ENCODE measurements at regions not wholly inside any gene's neighbourhood (a gene's known extent, or its start where the extent isn't known, plus 50 kb on each side); places are given as distances from the start of the nearest gene placed in this dataset.

DNA sequence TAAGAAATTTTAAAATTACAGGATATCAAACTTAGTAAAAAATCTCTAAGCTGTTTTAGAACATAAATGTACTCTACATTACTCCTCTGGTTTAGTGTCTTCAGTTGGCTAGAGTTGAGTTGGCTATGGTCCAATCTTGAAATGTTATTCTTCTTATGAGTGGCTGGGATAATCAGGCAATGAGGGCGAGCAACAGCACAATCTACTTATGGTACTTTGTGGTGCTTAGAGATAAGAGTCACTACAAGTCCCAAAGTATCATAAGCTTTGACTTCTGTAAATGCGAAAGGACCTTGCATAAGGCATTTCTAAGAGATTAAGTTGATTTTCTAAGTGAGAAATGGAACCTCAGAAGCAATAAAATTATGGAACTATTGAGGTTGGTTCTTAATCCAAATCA, 361.7 kb downstream of the GPD2 start:
- CTCF ChIA-PET, result no interaction called here
- no peak overlapping the region for H3K4me3 ChIP-seq (ENCODE audit: low read length)
- POLR2A ChIA-PET, result no interaction called here
- H3K4me1 Mint-ChIP-seq, result no peaks in the 10 kb centered on the region
- no peaks in the 10 kb centered on the region for H3K27me3 ChIP-seq (ENCODE audit: control insufficient read depth in 2 of 2, insufficient read depth in 2 of 2, low read length in 2 of 2)
- no peaks in the 10 kb centered on the region for H3K9me3 Mint-ChIP-seq
- no peak overlapping the region for H3K27ac Mint-ChIP-seq
- intact Hi-C loops (cut with micrococcal nuclease), result no loop called here
- peaks cover 0 to 7% (median under 1%) of the 10 kb centered on the region in 5 donors for H3K27me3 Mint-ChIP-seq
- no peaks in the 10 kb centered on the region for H3K36me3 Mint-ChIP-seq
- ATAC-seq (no peak), DNase-seq (no peak)
- no peaks in the 10 kb centered on the region for H3K4me1 ChIP-seq (ENCODE audit: control insufficient read depth in 2 of 2, insufficient read depth in 2 of 2, low read length in 2 of 2)
- no peak overlapping the region for H3K27ac ChIP-seq (ENCODE audit: low read depth, low read length)
- H3K4me3 Mint-ChIP-seq, result no peak overlapping the region
- H3K9me3 ChIP-seq (ENCODE audit: control insufficient read depth in 2 of 3, low read length in 3 of 3), result no peaks in the 10 kb centered on the region
- no peaks in the 10 kb centered on the region for H3K36me3 ChIP-seq (ENCODE audit: control insufficient read depth in 2 of 3, insufficient read depth in 3 of 3, low read length in 3 of 3)

DNA sequence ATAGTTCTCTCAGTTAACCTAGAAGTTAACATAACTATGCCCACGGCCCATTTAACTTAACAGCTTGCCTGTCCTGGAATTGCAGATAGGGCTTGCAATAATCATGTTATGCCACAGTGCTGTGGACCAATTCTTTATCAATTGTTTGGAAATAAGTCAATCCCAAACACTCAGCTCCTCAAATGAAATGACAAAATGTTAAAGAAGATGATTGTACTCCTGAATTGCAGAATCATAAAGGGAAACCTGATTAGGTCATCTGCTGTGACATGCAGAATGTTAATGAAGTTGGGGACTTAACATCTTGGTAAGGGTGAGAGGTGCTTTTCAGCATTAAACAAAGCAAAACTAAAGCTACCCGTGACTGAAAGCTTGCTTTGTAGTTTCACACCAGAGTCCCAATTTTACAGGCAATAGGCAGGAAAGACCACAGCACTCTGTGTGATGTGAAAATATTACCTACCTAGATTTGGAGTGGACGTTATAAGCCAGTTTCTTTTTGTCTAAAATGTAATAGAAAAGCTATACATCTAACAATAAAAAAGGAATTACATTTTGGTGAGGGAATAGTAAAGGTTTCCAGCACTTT, 364.0 kb downstream of the GPD2 start:
- Histone ChIP-seq H3K4me1 (ENCODE audit: control insufficient read depth in 2 of 2, insufficient read depth in 2 of 2, low read length in 2 of 2) (no peaks in the 10 kb centered on the region), H3K9me3 (ENCODE audit: control insufficient read depth in 2 of 3, low read length in 3 of 3) (no peaks in the 10 kb centered on the region), H3K36me3 (ENCODE audit: control insufficient read depth in 2 of 3, insufficient read depth in 3 of 3, low read length in 3 of 3) (no peaks in the 10 kb centered on the region), H3K27me3 (ENCODE audit: control insufficient read depth in 2 of 2, insufficient read depth in 2 of 2, low read length in 2 of 2) (no peaks in the 10 kb centered on the region), H3K4me3 (ENCODE audit: low read length) (no peak overlapping the region), H3K27ac (ENCODE audit: low read depth, low read length) (no peak overlapping the region)
- Mint-ChIP-seq H3K27me3 (peaks cover 0 to 11% (median 2%) of the 10 kb centered on the region in 5 donors), H3K9me3 (peaks cover 0 to 2% (median 0%) of the 10 kb centered on the region in 11 donors), H3K36me3 (no peaks in the 10 kb centered on the region), H3K4me1 (peaks cover 0 to 3% (median 0%) of the 10 kb centered on the region in 7 donors), H3K4me3 (no peak overlapping the region), H3K27ac (no peak overlapping the region)
- ChIA-PET CTCF (no interaction called here), POLR2A (no interaction called here)
- intact Hi-C loops (cut with micrococcal nuclease), result no loop called here
- no peak for ATAC-seq
- DNase-seq, result no peak

DNA sequence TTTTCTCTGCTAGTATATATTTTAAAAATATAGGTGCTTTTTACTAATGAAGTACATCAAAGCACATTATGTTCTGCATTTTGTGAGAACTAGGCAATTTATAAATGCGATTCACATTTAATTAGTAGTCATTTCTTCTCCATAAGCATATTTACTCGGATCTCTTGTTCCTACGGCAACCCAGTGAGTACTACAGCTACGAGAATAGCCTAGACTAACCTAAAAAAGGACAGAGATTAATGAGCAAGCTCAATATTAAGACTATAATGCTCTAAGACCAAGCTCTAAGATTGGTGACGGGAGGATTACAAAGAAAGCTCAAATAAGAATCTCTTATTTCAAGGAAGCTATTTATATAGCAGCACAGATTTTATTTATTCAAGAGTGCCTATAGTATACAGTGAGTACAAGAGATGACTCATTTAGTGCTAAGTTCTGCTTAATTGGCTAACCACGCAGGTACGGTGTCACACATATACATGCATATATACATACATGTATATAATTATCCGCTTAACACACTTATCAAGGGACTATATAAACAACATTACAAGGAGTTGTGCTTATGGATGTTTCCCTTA, 364.7 kb downstream of the GPD2 start:
- Mint-ChIP-seq H3K9me3 (peaks cover 0 to 4% (median 0%) of the 10 kb centered on the region in 11 donors), H3K4me3 (no peak overlapping the region), H3K4me1 (peaks cover 0 to 3% (median 0%) of the 10 kb centered on the region in 7 donors), H3K36me3 (no peaks in the 10 kb centered on the region), H3K27ac (no peak overlapping the region), H3K27me3 (peaks cover 0 to 11% (median 0%) of the 10 kb centered on the region in 5 donors)
- no peak overlapping the region for H3K4me3 ChIP-seq (ENCODE audit: low read length)
- no peak for DNase-seq
- no peak for ATAC-seq
- intact Hi-C loops (cut with micrococcal nuclease), result no loop called here
- H3K9me3 ChIP-seq (ENCODE audit: control insufficient read depth in 2 of 3, low read length in 3 of 3), result no peaks in the 10 kb centered on the region
- H3K27ac ChIP-seq (ENCODE audit: low read depth, low read length), result no peak overlapping the region
- no peaks in the 10 kb centered on the region for H3K36me3 ChIP-seq (ENCODE audit: control insufficient read depth in 2 of 3, insufficient read depth in 3 of 3, low read length in 3 of 3)
- H3K27me3 ChIP-seq (ENCODE audit: control insufficient read depth in 2 of 2, insufficient read depth in 2 of 2, low read length in 2 of 2), result no peaks in the 10 kb centered on the region
- no peaks in the 10 kb centered on the region for H3K4me1 ChIP-seq (ENCODE audit: control insufficient read depth in 2 of 2, insufficient read depth in 2 of 2, low read length in 2 of 2)
- ChIA-PET CTCF (interaction anchor here (0.6 kb wide), 1 partner anchor 10 kb away, joined by 3 read pairs; no protein-coding TSS in a partner anchor), POLR2A (no interaction called here)

GRCh38 chr2:156803243-156803642, 367.1 kb downstream of the GPD2 start:
- H3K9me3 ChIP-seq (ENCODE audit: control insufficient read depth in 2 of 3, low read length in 3 of 3), result no peaks in the 10 kb centered on the region
- H3K4me3 Mint-ChIP-seq, result no peak overlapping the region
- POLR2A ChIA-PET, result no interaction called here

DNA sequence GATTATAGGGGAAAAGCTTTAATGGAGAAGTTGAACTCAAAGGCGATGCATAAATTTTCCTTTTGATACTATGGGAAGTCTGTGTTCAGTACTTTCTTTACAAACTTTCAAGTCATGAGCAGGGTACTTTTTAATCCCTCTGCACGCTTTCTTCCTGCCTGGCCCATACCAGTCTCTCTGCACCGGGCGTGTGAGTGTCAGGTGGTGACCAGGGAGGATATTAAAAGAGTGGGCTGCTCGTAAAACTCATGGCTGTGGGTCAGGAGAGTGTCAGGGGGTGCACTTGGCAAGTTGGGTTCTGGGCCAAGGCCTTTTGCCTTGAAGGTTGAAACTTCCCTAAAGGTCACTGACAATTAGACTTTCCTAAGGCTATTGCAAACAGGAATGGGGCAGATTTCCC, 367.8 kb downstream of the GPD2 start:
- intact Hi-C loops (cut with micrococcal nuclease), result no loop called here

More at GRCh38 chr2:156803243-156803642, 367.1 kb downstream of the GPD2 start:
- Histone ChIP-seq H3K27ac (ENCODE audit: low read depth, low read length) (no peak overlapping the region), H3K36me3 (ENCODE audit: control insufficient read depth in 2 of 3, insufficient read depth in 3 of 3, low read length in 3 of 3) (no peaks in the 10 kb centered on the region), H3K4me1 (ENCODE audit: control insufficient read depth in 2 of 2, insufficient read depth in 2 of 2, low read length in 2 of 2) (no peaks in the 10 kb centered on the region), H3K4me3 (ENCODE audit: low read length) (no peak overlapping the region), H3K27me3 (ENCODE audit: control insufficient read depth in 2 of 2, insufficient read depth in 2 of 2, low read length in 2 of 2) (no peaks in the 10 kb centered on the region)
- DNase-seq (no peak), ATAC-seq (no peak)
- Mint-ChIP-seq H3K4me1 (peaks cover 0 to 3% (median 0%) of the 10 kb centered on the region in 7 donors), H3K9me3 (peaks cover 0 to 4% (median 0%) of the 10 kb centered on the region in 11 donors), H3K27me3 (peaks cover 0 to 14% (median 0%) of the 10 kb centered on the region in 5 donors), H3K27ac (no peak overlapping the region), H3K36me3 (no peaks in the 10 kb centered on the region)
- intact Hi-C loops (cut with micrococcal nuclease), result no loop called here
- CTCF ChIA-PET, result no interaction called here

GRCh38 chr2:156810094-156810493, 373.9 kb downstream of the GPD2 start:
- no peak overlapping the region for H3K4me3 Mint-ChIP-seq
- no peak overlapping the region for H3K4me3 ChIP-seq (ENCODE audit: low read length)
- no peaks in the 10 kb centered on the region for H3K36me3 ChIP-seq (ENCODE audit: control insufficient read depth in 2 of 3, insufficient read depth in 3 of 3, low read length in 3 of 3)
- no peaks in the 10 kb centered on the region for H3K27me3 ChIP-seq (ENCODE audit: control insufficient read depth in 2 of 2, insufficient read depth in 2 of 2, low read length in 2 of 2)
- H3K36me3 Mint-ChIP-seq, result no peaks in the 10 kb centered on the region
- no peak overlapping the region for H3K27ac Mint-ChIP-seq
- intact Hi-C loops (cut with micrococcal nuclease), result no loop called here
- no peak for ATAC-seq
- H3K27me3 Mint-ChIP-seq, result peaks cover 0 to 3% (median 0%) of the 10 kb centered on the region in 5 donors
- H3K9me3 Mint-ChIP-seq, result peaks cover 0 to 2% (median 0%) of the 10 kb centered on the region in 11 donors
- no peaks in the 10 kb centered on the region for H3K4me1 Mint-ChIP-seq
- POLR2A ChIA-PET, result no interaction called here
- H3K4me1 ChIP-seq (ENCODE audit: control insufficient read depth in 2 of 2, insufficient read depth in 2 of 2, low read length in 2 of 2), result no peaks in the 10 kb centered on the region
- no peak overlapping the region for H3K27ac ChIP-seq (ENCODE audit: low read depth, low read length)
- no peak for DNase-seq
- CTCF ChIA-PET, result no interaction called here
- H3K9me3 ChIP-seq (ENCODE audit: control insufficient read depth in 2 of 3, low read length in 3 of 3), result no peaks in the 10 kb centered on the region

More for the DNA sequence above, 367.8 kb downstream of the GPD2 start:
- H3K27me3 ChIP-seq (ENCODE audit: control insufficient read depth in 2 of 2, insufficient read depth in 2 of 2, low read length in 2 of 2), result no peaks in the 10 kb centered on the region
- peaks cover 0 to 14% (median 0%) of the 10 kb centered on the region in 5 donors for H3K27me3 Mint-ChIP-seq
- ChIA-PET POLR2A (no interaction called here), CTCF (no interaction called here)
- no peaks in the 10 kb centered on the region for H3K4me1 ChIP-seq (ENCODE audit: control insufficient read depth in 2 of 2, insufficient read depth in 2 of 2, low read length in 2 of 2)
- H3K4me1 Mint-ChIP-seq, result peaks cover 0 to 3% (median 0%) of the 10 kb centered on the region in 7 donors
- H3K4me3 ChIP-seq (ENCODE audit: low read length), result no peak overlapping the region
- ATAC-seq (no peak), DNase-seq (no peak)
- peaks cover 0 to 4% (median 0%) of the 10 kb centered on the region in 11 donors for H3K9me3 Mint-ChIP-seq
- H3K4me3 Mint-ChIP-seq, result no peak overlapping the region
- H3K27ac ChIP-seq (ENCODE audit: low read depth, low read length), result no peak overlapping the region
- no peak overlapping the region for H3K27ac Mint-ChIP-seq
- no peaks in the 10 kb centered on the region for H3K36me3 Mint-ChIP-seq
- H3K9me3 ChIP-seq (ENCODE audit: control insufficient read depth in 2 of 3, low read length in 3 of 3), result no peaks in the 10 kb centered on the region
- no peaks in the 10 kb centered on the region for H3K36me3 ChIP-seq (ENCODE audit: control insufficient read depth in 2 of 3, insufficient read depth in 3 of 3, low read length in 3 of 3)

- no peaks in the 10 kb centered on the region for H3K4me1 ChIP-seq (ENCODE audit: control insufficient read depth in 2 of 2, insufficient read depth in 2 of 2, low read length in 2 of 2)
- no peak for DNase-seq
- H3K36me3 ChIP-seq (ENCODE audit: control insufficient read depth in 2 of 3, insufficient read depth in 3 of 3, low read length in 3 of 3), result no peaks in the 10 kb centered on the region
- H3K27me3 Mint-ChIP-seq, result peaks cover 0 to 3% (median 0%) of the 10 kb centered on the region in 5 donors
- no peak for ATAC-seq
- intact Hi-C loops (cut with micrococcal nuclease), result no loop called here
- no peak overlapping the region for H3K27ac Mint-ChIP-seq
- no peaks in the 10 kb centered on the region for H3K36me3 Mint-ChIP-seq
- ChIA-PET POLR2A (no interaction called here), CTCF (no interaction called here)
- H3K4me3 ChIP-seq (ENCODE audit: low read length), result no peak overlapping the region
- H3K4me3 Mint-ChIP-seq, result no peak overlapping the region
- no peaks in the 10 kb centered on the region for H3K27me3 ChIP-seq (ENCODE audit: control insufficient read depth in 2 of 2, insufficient read depth in 2 of 2, low read length in 2 of 2)
- H3K27ac ChIP-seq (ENCODE audit: low read depth, low read length), result no peak overlapping the region
- H3K9me3 Mint-ChIP-seq, result no peaks in the 10 kb centered on the region
- H3K4me1 Mint-ChIP-seq, result no peaks in the 10 kb centered on the region
- no peaks in the 10 kb centered on the region for H3K9me3 ChIP-seq (ENCODE audit: control insufficient read depth in 2 of 3, low read length in 3 of 3)
Observed at GRCh38 chr2:156812496-156812895, 376.3 kb downstream of the GPD2 start.
